Loucy (cell line): ENCODE measurements at regions not wholly inside any gene's neighbourhood (a gene's known extent, or its start where the extent isn't known, plus 50 kb on each side); places are given as distances from the start of the nearest gene placed in this dataset.

ENCODE experiments used
- CTCF ChIP-seq: fragments of 200-600 bp; sonication (generic); conservative IDR thresholded peaks from 2 replicates; pipeline ENCODE4 v1.5.1; 2014; ENCODE audit warnings: mild to moderate bottlenecking, antibody characterized with exemption, low read length
- EZH2phosphoT487 ChIP-seq: fragments of 200-600 bp; IDR thresholded peaks from 2 replicates; pipeline ENCODE4 v1.6.1; 2018; ENCODE audit warnings: antibody characterized with exemption, mild to moderate bottlenecking, moderate library complexity, borderline replicate concordance

- no peak for TF ChIP-seq CTCF
- TF ChIP-seq EZH2phosphoT487, result no peak
These were observed 344.8 kb upstream of the HS6ST1 start for GRCh38 chr2:128663371-128664050.
